ENCODE measurements at regions not wholly inside any gene's neighbourhood (a gene's known extent, or its start where the extent isn't known, plus 50 kb on each side); places are given as distances from the start of the nearest gene placed in this dataset.

DNA sequence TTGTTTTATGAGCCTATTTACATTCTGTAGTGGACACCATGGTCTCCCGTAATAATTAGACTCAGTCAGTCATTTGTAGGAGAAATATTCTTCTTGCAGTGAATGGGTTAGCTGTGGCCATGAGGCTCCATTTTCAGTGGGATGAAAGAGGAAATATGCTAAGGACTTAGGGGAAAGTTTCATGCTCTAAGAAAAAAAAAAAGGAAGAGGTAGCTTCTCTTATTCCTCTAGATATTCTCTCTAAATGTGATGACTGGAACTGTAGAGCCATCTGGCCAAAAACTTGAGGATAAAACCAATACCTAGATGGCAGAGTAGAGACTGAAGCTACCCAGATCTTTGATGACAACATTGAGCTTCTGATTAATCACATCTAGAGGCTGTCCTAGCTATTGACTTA is 75.8 kb upstream of the SESN3 start:
- H3K4me2 ChIP-seq (ENCODE audit: low read length), result no peak overlapping the region
- no peak overlapping the region for H3K4me3 ChIP-seq (ENCODE audit: low read length)
- no peaks in the 10 kb centered on the region for H3K4me1 ChIP-seq (ENCODE audit: control insufficient read depth, insufficient read depth, low read length)
- peaks cover 3% of the 10 kb centered on the region for H3K27me3 ChIP-seq (ENCODE audit: control insufficient read depth, insufficient read depth, low read length)
- H3K9me3 ChIP-seq (replicated peaks; ENCODE audit: low read length), result no peaks in the 10 kb centered on the region
- H3K36me3 ChIP-seq (ENCODE audit: insufficient read depth, low read length), result no peaks in the 10 kb centered on the region
- no peak overlapping the region for H3K9ac ChIP-seq (ENCODE audit: low read depth, low read length)

GRCh38 chr11:95306123-95306522 is 75.1 kb upstream of the SESN3 start:
- Histone ChIP-seq H3K4me3 (ENCODE audit: low read length) (no peak overlapping the region), H3K9ac (ENCODE audit: low read depth, low read length) (no peak overlapping the region), H3K4me2 (ENCODE audit: low read length) (no peak overlapping the region), H3K27me3 (ENCODE audit: control insufficient read depth, insufficient read depth, low read length) (peaks cover 3% of the 10 kb centered on the region), H3K36me3 (ENCODE audit: insufficient read depth, low read length) (no peaks in the 10 kb centered on the region), H3K9me3 (replicated peaks; ENCODE audit: low read length) (no peaks in the 10 kb centered on the region), H3K4me1 (ENCODE audit: control insufficient read depth, insufficient read depth, low read length) (no peaks in the 10 kb centered on the region)

GRCh38 chr11:95305705-95306104 is 74.7 kb upstream of the SESN3 start:
- Histone ChIP-seq H3K27me3 (ENCODE audit: control insufficient read depth, insufficient read depth, low read length) (peaks cover 3% of the 10 kb centered on the region), H3K9ac (ENCODE audit: low read depth, low read length) (no peak overlapping the region), H3K4me3 (ENCODE audit: low read length) (no peak overlapping the region)

DNA sequence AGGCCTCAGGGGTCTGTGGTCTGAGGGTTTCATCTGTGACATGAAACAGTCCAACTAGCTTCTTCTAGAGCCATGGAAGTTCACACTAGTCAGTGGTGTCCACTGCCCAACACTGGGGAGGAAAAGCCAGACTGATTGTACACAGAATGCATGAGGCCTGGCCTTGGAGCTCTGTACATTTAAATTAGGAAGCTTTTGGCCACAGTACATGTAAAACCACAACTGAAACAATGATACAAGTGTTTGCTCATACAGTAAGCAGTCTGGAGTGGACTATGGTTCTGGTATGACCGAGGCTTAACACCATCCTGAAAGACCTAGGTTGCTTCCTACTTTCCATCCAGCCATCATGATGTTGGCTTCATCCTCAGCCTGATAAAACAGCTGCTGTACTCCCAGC is 73.8 kb upstream of the SESN3 start:
- Histone ChIP-seq H3K4me1 (ENCODE audit: control insufficient read depth, insufficient read depth, low read length) (no peaks in the 10 kb centered on the region), H3K9me3 (replicated peaks; ENCODE audit: low read length) (no peaks in the 10 kb centered on the region), H3K4me3 (ENCODE audit: low read length) (no peak overlapping the region)

More at GRCh38 chr11:95305705-95306104, 74.7 kb upstream of the SESN3 start:
- Histone ChIP-seq H3K36me3 (ENCODE audit: insufficient read depth, low read length) (no peaks in the 10 kb centered on the region), H3K4me1 (ENCODE audit: control insufficient read depth, insufficient read depth, low read length) (no peaks in the 10 kb centered on the region), H3K4me2 (ENCODE audit: low read length) (no peak overlapping the region), H3K9me3 (replicated peaks; ENCODE audit: low read length) (no peaks in the 10 kb centered on the region)

GRCh38 chr11:95302211-95302610 is 71.2 kb upstream of the SESN3 start:
- Histone ChIP-seq H3K27me3 (ENCODE audit: control insufficient read depth, insufficient read depth, low read length) (peaks cover 8% of the 10 kb centered on the region), H3K4me1 (ENCODE audit: control insufficient read depth, insufficient read depth, low read length) (no peaks in the 10 kb centered on the region), H3K4me2 (ENCODE audit: low read length) (no peak overlapping the region), H3K36me3 (ENCODE audit: insufficient read depth, low read length) (no peaks in the 10 kb centered on the region), H3K4me3 (ENCODE audit: low read length) (no peak overlapping the region), H3K9ac (ENCODE audit: low read depth, low read length) (no peak overlapping the region), H3K9me3 (replicated peaks; ENCODE audit: low read length) (no peaks in the 10 kb centered on the region)

More for the DNA sequence above, 73.8 kb upstream of the SESN3 start:
- H3K9ac ChIP-seq (ENCODE audit: low read depth, low read length), result no peak overlapping the region
- H3K27me3 ChIP-seq (ENCODE audit: control insufficient read depth, insufficient read depth, low read length), result peaks cover 3% of the 10 kb centered on the region
- H3K4me2 ChIP-seq (ENCODE audit: low read length), result no peak overlapping the region
- H3K36me3 ChIP-seq (ENCODE audit: insufficient read depth, low read length), result no peaks in the 10 kb centered on the region

DNA sequence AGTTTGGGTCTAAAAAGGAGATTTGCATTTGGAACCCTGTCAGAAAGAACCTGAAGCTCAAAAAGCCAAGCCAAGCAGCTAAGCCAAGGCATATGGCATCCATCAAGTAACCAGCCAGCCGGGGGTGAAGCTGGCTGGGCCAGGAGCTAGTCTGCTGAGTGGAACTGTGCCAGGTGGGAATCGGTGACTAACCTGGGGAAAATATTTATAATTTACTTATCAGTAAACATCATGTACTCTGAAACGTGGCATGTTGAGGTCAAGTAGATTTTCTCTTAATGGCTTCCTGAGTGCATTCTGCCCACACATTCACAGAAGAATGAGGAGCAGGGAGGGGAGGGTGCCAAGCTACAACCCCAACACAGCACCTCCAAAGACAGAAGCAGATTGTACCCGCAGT is 70.5 kb upstream of the SESN3 start:
- no peaks in the 10 kb centered on the region for H3K36me3 ChIP-seq (ENCODE audit: insufficient read depth, low read length)
- H3K4me2 ChIP-seq (ENCODE audit: low read length), result no peak overlapping the region
- no peaks in the 10 kb centered on the region for H3K4me1 ChIP-seq (ENCODE audit: control insufficient read depth, insufficient read depth, low read length)
- peaks cover 11% of the 10 kb centered on the region for H3K27me3 ChIP-seq (ENCODE audit: control insufficient read depth, insufficient read depth, low read length)
- H3K4me3 ChIP-seq (ENCODE audit: low read length), result no peak overlapping the region
- no peak overlapping the region for H3K9ac ChIP-seq (ENCODE audit: low read depth, low read length)
- no peaks in the 10 kb centered on the region for H3K9me3 ChIP-seq (replicated peaks; ENCODE audit: low read length)

GRCh38 chr11:95299078-95299679 is 68.2 kb upstream of the SESN3 start:
- no peak overlapping the region for H3K9ac ChIP-seq (ENCODE audit: low read depth, low read length)
- peaks cover 13% of the 10 kb centered on the region for H3K27me3 ChIP-seq (ENCODE audit: control insufficient read depth, insufficient read depth, low read length)
- H3K36me3 ChIP-seq (ENCODE audit: insufficient read depth, low read length), result no peaks in the 10 kb centered on the region
- no peaks in the 10 kb centered on the region for H3K4me1 ChIP-seq (ENCODE audit: control insufficient read depth, insufficient read depth, low read length)
- H3K4me2 ChIP-seq (ENCODE audit: low read length), result no peak overlapping the region
- no peaks in the 10 kb centered on the region for H3K9me3 ChIP-seq (replicated peaks; ENCODE audit: low read length)
- no peak overlapping the region for H3K4me3 ChIP-seq (ENCODE audit: low read length)

DNA sequence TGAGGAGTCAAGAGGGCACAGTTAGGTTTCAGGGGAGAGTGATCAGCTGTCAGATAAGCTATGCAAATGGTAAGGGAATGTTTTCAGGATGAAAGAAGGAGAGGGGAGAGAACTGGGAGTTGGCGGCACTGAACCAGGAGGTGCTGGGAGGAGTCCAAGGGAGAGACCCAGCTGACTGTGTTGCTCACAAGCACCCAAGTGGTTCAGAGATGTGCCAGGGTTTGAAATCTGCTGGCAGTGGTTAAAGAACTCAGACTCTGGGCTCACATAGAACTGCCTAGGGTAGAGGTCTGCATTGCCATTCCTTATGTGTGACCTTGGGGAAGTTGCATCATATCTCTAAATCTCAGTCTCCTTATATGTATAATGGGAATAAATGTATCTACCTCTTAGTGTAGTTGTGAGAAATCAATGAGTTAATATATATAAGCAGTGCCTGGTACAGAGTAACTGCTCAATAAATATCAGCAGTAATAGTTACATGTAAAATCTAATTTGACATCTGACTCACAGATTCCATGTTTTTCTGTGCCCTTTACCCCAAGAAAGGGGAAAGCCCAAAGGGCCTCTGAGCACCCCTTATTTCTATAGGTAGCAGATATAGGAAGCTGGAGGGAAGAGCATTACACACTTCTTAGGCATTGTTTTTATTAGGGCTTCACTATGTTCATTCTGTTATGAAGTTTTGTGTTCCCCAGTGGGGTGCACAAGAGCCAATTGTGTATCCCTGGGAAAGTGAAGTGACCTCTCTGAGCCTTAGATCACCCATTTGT is 66.9 kb upstream of the SESN3 start:
- Histone ChIP-seq H3K4me3 (ENCODE audit: low read length) (no peak overlapping the region), H3K4me2 (ENCODE audit: low read length) (no peak overlapping the region), H3K27me3 (ENCODE audit: control insufficient read depth, insufficient read depth, low read length) (peaks cover 13% of the 10 kb centered on the region), H3K4me1 (ENCODE audit: control insufficient read depth, insufficient read depth, low read length) (no peaks in the 10 kb centered on the region), H3K9me3 (replicated peaks; ENCODE audit: low read length) (no peaks in the 10 kb centered on the region), H3K9ac (ENCODE audit: low read depth, low read length) (no peak overlapping the region), H3K36me3 (ENCODE audit: insufficient read depth, low read length) (no peaks in the 10 kb centered on the region)

DNA sequence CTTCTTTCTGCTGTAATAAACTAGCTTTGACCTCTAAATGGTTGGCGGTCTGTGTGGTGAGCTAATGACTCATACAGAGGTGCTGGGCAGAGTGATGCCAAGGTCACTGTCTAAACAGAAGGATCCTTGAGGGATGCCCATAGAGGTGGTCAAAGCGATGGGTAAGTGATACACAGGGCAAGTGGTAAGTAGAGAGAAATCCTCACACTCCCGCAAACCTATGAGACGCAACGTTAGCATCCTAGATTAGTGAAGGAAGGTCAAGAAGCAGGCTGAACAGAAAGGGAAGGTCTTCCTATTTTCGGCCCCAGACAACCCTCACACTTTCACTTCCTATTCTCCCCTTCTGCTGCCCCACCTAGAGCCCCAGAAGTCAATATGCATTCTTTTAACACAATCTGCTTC is 65.6 kb upstream of the SESN3 start:
- H3K9me3 ChIP-seq (replicated peaks; ENCODE audit: low read length), result no peaks in the 10 kb centered on the region
- H3K4me1 ChIP-seq (ENCODE audit: control insufficient read depth, insufficient read depth, low read length), result no peaks in the 10 kb centered on the region
- H3K27me3 ChIP-seq (ENCODE audit: control insufficient read depth, insufficient read depth, low read length), result peaks cover 19% of the 10 kb centered on the region
- no peak overlapping the region for H3K9ac ChIP-seq (ENCODE audit: low read depth, low read length)
- no peak overlapping the region for H3K4me2 ChIP-seq (ENCODE audit: low read length)
- no peaks in the 10 kb centered on the region for H3K36me3 ChIP-seq (ENCODE audit: insufficient read depth, low read length)
- no peak overlapping the region for H3K4me3 ChIP-seq (ENCODE audit: low read length)

- Histone ChIP-seq H3K4me3 (ENCODE audit: low read length) (no peak overlapping the region), H3K27me3 (ENCODE audit: control insufficient read depth, insufficient read depth, low read length) (peaks cover 19% of the 10 kb centered on the region), H3K9ac (ENCODE audit: low read depth, low read length) (no peak overlapping the region), H3K9me3 (replicated peaks; ENCODE audit: low read length) (no peaks in the 10 kb centered on the region), H3K4me2 (ENCODE audit: low read length) (no peak overlapping the region), H3K4me1 (ENCODE audit: control insufficient read depth, insufficient read depth, low read length) (no peaks in the 10 kb centered on the region), H3K36me3 (ENCODE audit: insufficient read depth, low read length) (no peaks in the 10 kb centered on the region)
Observed at GRCh38 chr11:95296165-95296564, 65.2 kb upstream of the SESN3 start.

- Histone ChIP-seq H3K9ac (ENCODE audit: low read depth, low read length) (no peak overlapping the region), H3K27me3 (ENCODE audit: control insufficient read depth, insufficient read depth, low read length) (peaks cover 24% of the 10 kb centered on the region)
Observed at GRCh38 chr11:95295382-95296149, 64.6 kb upstream of the SESN3 start.

More at GRCh38 chr11:95295382-95296149, 64.6 kb upstream of the SESN3 start:
- no peak overlapping the region for H3K4me2 ChIP-seq (ENCODE audit: low read length)
- no peak overlapping the region for H3K4me3 ChIP-seq (ENCODE audit: low read length)
- no peaks in the 10 kb centered on the region for H3K9me3 ChIP-seq (replicated peaks; ENCODE audit: low read length)
- H3K4me1 ChIP-seq (ENCODE audit: control insufficient read depth, insufficient read depth, low read length), result no peaks in the 10 kb centered on the region
- H3K36me3 ChIP-seq (ENCODE audit: insufficient read depth, low read length), result no peaks in the 10 kb centered on the region
